NCI-H2196 treated with DMSO at 0.1 percent for 48 hours (cell line): ENCODE measurements at regions not wholly inside any gene's neighbourhood (a gene's known extent, or its start where the extent isn't known, plus 50 kb on each side); places are given as distances from the start of the nearest gene placed in this dataset.
"Not testable (repeated sequence)": the region's sequence is repeated elsewhere in the genome, so short reads cannot be mapped to it uniquely, and the experiment has no call there.

ENCODE experiments used
- DNase-seq: peaks from one replicate; lab custom pipeline; 2025; ENCODE audit not compliant: unreplicated experiment; lab: John Stamatoyannopoulos, UW

GRCh38 chr13:90261343-90261742 lies 1086.1 kb upstream of the MIR17HG start:
- DNase-seq = no peak

- DNase-seq = no peak
Observed at GRCh38 chr13:90270226-90270625, 1077.3 kb upstream of the MIR17HG start.

- DNase-seq = no peak
Observed at GRCh38 chr13:90272356-90272755, 1075.1 kb upstream of the MIR17HG start.

- DNase-seq = no peak
Observed at GRCh38 chr13:90276216-90276615, 1071.3 kb upstream of the MIR17HG start.

- not testable (repeated sequence) for DNase-seq
Observed at GRCh38 chr13:90278231-90278630, 1069.3 kb upstream of the MIR17HG start.

GRCh38 chr13:90281709-90282108 lies 1065.8 kb upstream of the MIR17HG start:
- DNase-seq = no peak

- no peak for DNase-seq
Observed at GRCh38 chr13:90287521-90287920, 1060.0 kb upstream of the MIR17HG start.

- DNase-seq = no peak
Observed at GRCh38 chr13:90293793-90294361, 1053.6 kb upstream of the MIR17HG start.

GRCh38 chr13:90299238-90299637 lies 1048.2 kb upstream of the MIR17HG start:
- DNase-seq = no peak

- DNase-seq = no peak
Observed at GRCh38 chr13:90300015-90300414, 1047.5 kb upstream of the MIR17HG start.

- no peak for DNase-seq
Observed at GRCh38 chr13:90302107-90302506, 1045.4 kb upstream of the MIR17HG start.

GRCh38 chr13:90305796-90306195 lies 1041.7 kb upstream of the MIR17HG start:
- no peak for DNase-seq

- no peak for DNase-seq
Observed at GRCh38 chr13:90307136-90307535, 1040.4 kb upstream of the MIR17HG start.

GRCh38 chr13:90308249-90308648 lies 1039.2 kb upstream of the MIR17HG start:
- DNase-seq = no peak

- no peak for DNase-seq
Observed at GRCh38 chr13:90311929-90312328, 1035.6 kb upstream of the MIR17HG start.

- DNase-seq = no peak
Observed at GRCh38 chr13:90315061-90315460, 1032.4 kb upstream of the MIR17HG start.

GRCh38 chr13:90320664-90321063 lies 1026.8 kb upstream of the MIR17HG start:
- DNase-seq = no peak

- no peak for DNase-seq
Observed at GRCh38 chr13:90321281-90321931, 1026.1 kb upstream of the MIR17HG start.

GRCh38 chr13:90329641-90330040 lies 1017.8 kb upstream of the MIR17HG start:
- DNase-seq = no peak

GRCh38 chr13:90331974-90332373 lies 1015.5 kb upstream of the MIR17HG start:
- no peak for DNase-seq

- DNase-seq = no peak
Observed at GRCh38 chr13:90336507-90336906, 1011.0 kb upstream of the MIR17HG start.

GRCh38 chr13:90341348-90341747 lies 1006.1 kb upstream of the MIR17HG start:
- DNase-seq = not testable (repeated sequence)
